PC-3 (cell line): ENCODE measurements at regions not wholly inside any gene's neighbourhood (a gene's known extent, or its start where the extent isn't known, plus 50 kb on each side); places are given as distances from the start of the nearest gene placed in this dataset.

Experiments used
- ATAC-seq: fragments of 200-7000 bp; cut with Tn5 transposase; 2 replicates; pipeline ENCODE4 v1.9.1; 2020; ENCODE audit warnings: mild to moderate bottlenecking, moderate library complexity
- BruUV-seq: library from RNA; stranded (reverse); fragments of 400-500 nt; replicated peaks from 2 replicates; lab custom pipeline; 2021; lab: Mats Ljungman, UMichigan
- CTCF ChIA-PET: fragments of 300-600 bp; sonication (Branson Sonifier 250); formaldehyde crosslinking; loops from one replicate; lab custom pipeline; 2022; ENCODE audit warnings: antibody characterized with exemption; lab: Charles Lee
- POLR2A ChIA-PET: fragments of 300-600 bp; sonication (Branson Sonifier 250); formaldehyde crosslinking; loops from one replicate; lab custom pipeline; 2022; ENCODE audit warnings: antibody characterized with exemption; ENCODE audit not compliant: unreplicated experiment; lab: Charles Lee
- DNase-seq: peaks from one replicate; pipeline ENCODE4 v3.0.0-alpha.2; 2015
- H2AFZ ChIP-seq: fragments of 300-600 bp; sonication (generic); 2 replicates; pipeline ENCODE4 v1.6.0; 2016; ENCODE audit warnings: antibody characterized with exemption, low read length
- H3F3A ChIP-seq: fragments of 300-600 bp; sonication (generic); one replicate; pipeline ENCODE4 v1.6.0; 2017; ENCODE audit warnings: antibody characterized with exemption, low read length, control low read depth, mild to moderate bottlenecking; ENCODE audit not compliant: unreplicated experiment
- H3K27ac ChIP-seq: fragments of 300-600 bp; sonication (generic); 2 replicates; pipeline ENCODE4 v1.5.1; 2016; ENCODE audit warnings: mild to moderate bottlenecking, low read length
- H3K27me3 ChIP-seq: fragments of 300-600 bp; sonication (generic); 2 replicates; pipeline ENCODE4 v1.6.1; 2016; ENCODE audit warnings: low read length, mixed read lengths
- H3K36me3 ChIP-seq: fragments of 300-600 bp; sonication (generic); 2 replicates; pipeline ENCODE4 v1.6.1; 2016; ENCODE audit warnings: low read depth, mixed run types, low read length, mixed read lengths
- H3K4me1 ChIP-seq: fragments of 300-600 bp; sonication (generic); 2 replicates; pipeline ENCODE4 v1.5.1; 2016; ENCODE audit warnings: low read length; ENCODE audit not compliant: insufficient read depth
- H3K4me2 ChIP-seq: fragments of 300-600 bp; sonication (generic); 2 replicates; pipeline ENCODE4 v1.6.0; 2016; ENCODE audit warnings: low read length
- H3K4me3 ChIP-seq: fragments of 300-600 bp; sonication (generic); 2 replicates; pipeline ENCODE4 v1.5.1; 2016; ENCODE audit warnings: mild to moderate bottlenecking, low read length, mixed read lengths
- H3K79me2 ChIP-seq: fragments of 300-600 bp; sonication (generic); 2 replicates; pipeline ENCODE4 v1.6.1; 2017; ENCODE audit warnings: low read length, mixed read lengths
- H3K9ac ChIP-seq: fragments of 300-600 bp; sonication (generic); 2 replicates; pipeline ENCODE4 v1.6.0; 2016; ENCODE audit warnings: mild to moderate bottlenecking, low read length
- H3K9me2 ChIP-seq: fragments of 300-600 bp; sonication (generic); replicated peaks from 2 replicates; pipeline ENCODE4 v1.6.1; 2016; ENCODE audit warnings: mixed run types, low read length, mixed read lengths
- H3K9me3 ChIP-seq: fragments of 300-600 bp; sonication (generic); 2 replicates; pipeline ENCODE4 v1.6.1; 2016; ENCODE audit warnings: low read length, mixed read lengths
- H4K20me1 ChIP-seq: fragments of 300-600 bp; sonication (generic); 2 replicates; pipeline ENCODE4 v1.6.1; 2016; ENCODE audit warnings: low read length, mixed read lengths
- CTCF ChIP-seq: fragments of 300-600 bp; sonication (generic); conservative IDR thresholded peaks from 2 replicates; pipeline ENCODE4 v1.5.1; 2017; ENCODE audit warnings: antibody characterized with exemption, low read depth, mild to moderate bottlenecking, low read length
- EZH2 ChIP-seq: fragments of 300-600 bp; sonication (generic); IDR thresholded peaks from one replicate; pipeline ENCODE4 v1.6.1; 2017; ENCODE audit warnings: antibody characterized with exemption, mild to moderate bottlenecking, low read length; ENCODE audit not compliant: unreplicated experiment
- EZH2phosphoT487 ChIP-seq: fragments of 300-600 bp; sonication (generic); IDR thresholded peaks from 2 replicates; pipeline ENCODE4 v1.6.1; 2018; ENCODE audit warnings: mild to moderate bottlenecking, antibody characterized with exemption, low read length, borderline replicate concordance
- intact Hi-C: fragments of 100-400 bp; cut with micrococcal nuclease; formaldehyde crosslinking; loops from 2 replicates; pipeline ENCODE4 v1.9.0; 2023

GRCh38 chr14:87187786-87188185 is 805.2 kb downstream of the GALC start:
- H3K36me3 ChIP-seq: no peaks in the 10 kb centered on the region
- no peak for TF ChIP-seq CTCF
- no peak for TF ChIP-seq EZH2phosphoT487
- TF ChIP-seq EZH2: no peak
- no peak for ATAC-seq
- H3K9ac ChIP-seq: no peak overlapping the region
- H3K4me2 ChIP-seq: no peak overlapping the region
- peaks cover 15% of the 10 kb centered on the region; the same call in 1 of the 2 replicates for H3K9me3 ChIP-seq
- no peaks in the 10 kb centered on the region for H3K27me3 ChIP-seq
- no peak for DNase-seq
- intact Hi-C loops: no loop called here
- no peaks in the 10 kb centered on the region for H3F3A ChIP-seq
- H3K27ac ChIP-seq: no peak overlapping the region
- no peaks in the 10 kb centered on the region for H4K20me1 ChIP-seq
- no peaks in the 10 kb centered on the region for H3K4me1 ChIP-seq
- H3K4me3 ChIP-seq: no peak overlapping the region
- no TSS peak for BruUV-seq
- no peak overlapping the region for H2AFZ ChIP-seq
- no peaks in the 10 kb centered on the region for H3K9me2 ChIP-seq
- ChIA-PET CTCF (no interaction called here), POLR2A (no interaction called here)
- H3K79me2 ChIP-seq: no peaks in the 10 kb centered on the region

- ATAC-seq: no peak
- no peak overlapping the region for H3K27ac ChIP-seq
These were observed 806.2 kb downstream of the GALC start for GRCh38 chr14:87186737-87187136.

More at GRCh38 chr14:87186737-87187136, 806.2 kb downstream of the GALC start:
- ChIA-PET POLR2A (no interaction called here), CTCF (no interaction called here)
- H4K20me1 ChIP-seq: no peaks in the 10 kb centered on the region
- no peaks in the 10 kb centered on the region for H3K4me1 ChIP-seq
- intact Hi-C loops: no loop called here
- peaks cover 5% of the 10 kb centered on the region; the same call in 1 of the 2 replicates for H3K9me3 ChIP-seq
- no peaks in the 10 kb centered on the region for H3K79me2 ChIP-seq
- H3K9me2 ChIP-seq: no peaks in the 10 kb centered on the region
- no peak overlapping the region for H3K4me2 ChIP-seq
- no peaks in the 10 kb centered on the region for H3K36me3 ChIP-seq
- no peak overlapping the region for H2AFZ ChIP-seq
- H3F3A ChIP-seq: no peaks in the 10 kb centered on the region
- no TSS peak for BruUV-seq
- H3K9ac ChIP-seq: no peak overlapping the region
- no peaks in the 10 kb centered on the region for H3K27me3 ChIP-seq
- no peak for DNase-seq
- H3K4me3 ChIP-seq: no peak overlapping the region
- TF ChIP-seq CTCF: no peak
- no peak for TF ChIP-seq EZH2
- TF ChIP-seq EZH2phosphoT487: no peak
